Skeletal muscle satellite cell (primary cell): ENCODE measurements at regions not wholly inside any gene's neighbourhood (a gene's known extent, or its start where the extent isn't known, plus 50 kb on each side); places are given as distances from the start of the nearest gene placed in this dataset.

Experiments used
- H3K27me3 ChIP-seq: 2 replicates; pipeline ENCODE4 v1.7.0; 2013; ENCODE audit warnings: low read length; ENCODE audit not compliant: control insufficient read depth, insufficient read depth
- H3K36me3 ChIP-seq: 2 replicates; pipeline ENCODE4 v1.7.0; 2013; ENCODE audit warnings: mild to moderate bottlenecking, control low read depth, low read length; ENCODE audit not compliant: insufficient read depth
- H3K4me1 ChIP-seq: 2 replicates; pipeline ENCODE4 v1.7.0; 2013; ENCODE audit warnings: low read length; ENCODE audit not compliant: control insufficient read depth, insufficient read depth
- H3K4me2 ChIP-seq: 2 replicates; pipeline ENCODE4 v1.7.0; 2013; ENCODE audit warnings: mild to moderate bottlenecking, low read length
- H3K4me3 ChIP-seq: 2 replicates; pipeline ENCODE4 v1.7.0; 2013; ENCODE audit warnings: low read length
- H3K9ac ChIP-seq: 2 replicates; pipeline ENCODE4 v1.7.0; 2013; ENCODE audit warnings: mild to moderate bottlenecking, low read depth, low read length, moderate library complexity
- H3K9me3 ChIP-seq: replicated peaks from 2 replicates; pipeline ENCODE4 v1.7.0; 2013; ENCODE audit warnings: mild to moderate bottlenecking, control low read depth, low read length

DNA sequence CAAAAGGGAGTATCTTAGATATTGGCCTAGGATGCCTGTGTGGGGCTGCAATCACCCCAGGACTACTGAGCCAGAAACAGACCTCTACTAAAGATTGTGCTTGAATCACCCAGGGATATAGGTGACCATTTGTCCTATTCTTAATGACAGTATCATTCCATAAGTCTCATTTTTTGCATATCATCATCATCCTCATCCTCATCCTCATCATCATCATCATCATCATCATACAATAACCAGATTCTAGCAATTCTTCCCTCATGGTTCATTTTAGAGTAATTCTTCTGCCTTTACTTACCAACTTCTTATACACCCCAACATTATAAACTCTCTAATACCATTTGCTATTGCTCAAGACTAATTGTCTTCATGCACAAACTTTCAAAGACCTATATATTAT, 226.6 kb downstream of the B3GLCT start:
- Histone ChIP-seq H3K27me3 (peaks cover 9% of the 10 kb centered on the region), H3K4me3 (no peak overlapping the region), H3K4me1 (no peaks in the 10 kb centered on the region), H3K4me2 (no peak overlapping the region), H3K9me3 (no peaks in the 10 kb centered on the region), H3K9ac (no peak overlapping the region), H3K36me3 (no peaks in the 10 kb centered on the region)

DNA sequence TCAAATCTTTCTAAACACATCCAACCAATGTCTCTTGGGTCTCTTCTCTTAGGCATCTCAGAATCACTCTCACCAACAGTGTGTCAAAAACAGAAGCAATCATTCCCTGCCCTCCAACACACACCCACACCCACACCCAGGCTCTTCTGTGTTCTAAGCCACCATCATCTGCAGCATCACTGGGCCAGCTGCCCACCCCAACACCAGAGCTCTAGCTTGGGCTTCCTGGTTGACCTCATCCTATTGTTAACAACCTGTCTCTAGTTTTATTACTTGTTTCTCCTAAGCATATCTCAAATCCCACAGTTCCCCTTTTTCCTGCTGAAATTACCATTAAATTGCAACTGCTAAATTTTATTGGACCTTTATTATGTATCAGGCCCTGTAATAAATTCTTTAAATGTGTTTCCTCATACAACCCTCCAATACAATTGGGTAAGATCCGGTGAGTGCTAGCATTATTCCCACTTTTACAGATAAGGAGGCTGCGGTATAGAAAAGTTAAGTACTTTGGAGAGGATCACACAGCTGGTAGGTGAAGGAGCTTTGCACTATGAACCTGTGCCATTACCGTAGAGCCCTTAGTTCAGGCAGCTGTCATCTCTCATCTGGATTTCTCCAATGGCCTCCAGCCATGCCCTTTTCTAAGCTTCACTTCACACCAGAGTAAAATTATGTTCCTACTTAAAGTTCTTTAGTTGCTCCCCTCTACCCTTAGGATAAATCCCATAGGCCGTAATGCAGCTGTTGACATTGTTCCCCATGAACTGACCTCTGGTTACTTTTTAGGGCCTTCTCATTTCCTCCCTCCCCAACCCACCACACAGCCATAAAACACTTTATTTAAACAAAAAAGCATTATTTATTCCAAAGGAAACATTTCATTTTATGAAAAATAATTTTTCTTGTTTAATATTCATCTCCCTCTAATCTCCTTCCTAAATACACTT, 227.7 kb downstream of the B3GLCT start:
- no peak overlapping the region for H3K4me2 ChIP-seq
- H3K4me3 ChIP-seq = no peak overlapping the region
- no peaks in the 10 kb centered on the region for H3K9me3 ChIP-seq
- no peaks in the 10 kb centered on the region for H3K36me3 ChIP-seq
- H3K27me3 ChIP-seq = peaks cover 9% of the 10 kb centered on the region
- H3K4me1 ChIP-seq = no peaks in the 10 kb centered on the region
- no peak overlapping the region for H3K9ac ChIP-seq

DNA sequence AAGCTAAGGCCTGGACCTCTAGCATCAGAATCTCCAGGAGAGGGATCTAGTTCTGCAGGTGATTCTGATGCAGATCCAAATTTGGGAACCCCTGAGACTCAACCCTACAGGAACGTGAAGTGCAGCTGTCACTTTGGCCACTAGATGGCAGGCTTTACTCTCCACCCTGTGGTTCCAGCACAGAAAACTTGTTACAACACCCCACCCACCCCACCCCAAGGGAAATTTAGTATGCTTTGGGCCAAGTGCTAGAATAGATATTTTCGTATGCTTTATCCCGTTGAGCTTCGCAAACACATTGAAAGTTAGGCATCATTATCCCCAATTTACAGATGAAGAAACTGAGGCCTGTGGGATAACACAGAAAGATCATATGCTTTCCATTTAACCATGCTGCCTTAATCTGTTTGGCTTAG, 232.0 kb downstream of the B3GLCT start:
- H3K4me2 ChIP-seq = no peak overlapping the region
- no peaks in the 10 kb centered on the region for H3K27me3 ChIP-seq
- no peaks in the 10 kb centered on the region for H3K4me1 ChIP-seq

DNA sequence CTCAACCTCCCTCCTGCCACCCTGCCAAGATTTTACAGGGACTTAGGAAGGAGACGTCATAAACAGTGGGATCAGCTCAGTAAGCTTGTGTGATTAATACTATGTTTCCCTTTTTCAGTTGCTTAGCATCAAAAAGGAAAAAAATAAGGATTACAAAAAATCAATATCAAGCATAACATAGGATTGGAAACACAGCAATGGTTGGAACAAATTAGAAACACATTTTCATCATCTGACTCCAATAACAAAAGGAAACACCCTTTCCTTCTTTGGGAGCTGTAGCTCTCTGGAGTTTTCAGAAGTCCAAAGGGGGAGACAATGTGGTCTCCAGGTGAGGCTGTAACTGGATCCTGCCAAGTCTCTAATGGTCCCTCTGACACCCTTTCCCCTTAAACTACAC, 233.4 kb downstream of the B3GLCT start:
- no peaks in the 10 kb centered on the region for H3K4me1 ChIP-seq
- no peak overlapping the region for H3K9ac ChIP-seq
- no peak overlapping the region for H3K4me2 ChIP-seq
- no peak overlapping the region for H3K4me3 ChIP-seq
- H3K27me3 ChIP-seq = no peaks in the 10 kb centered on the region
- no peaks in the 10 kb centered on the region for H3K9me3 ChIP-seq
- H3K36me3 ChIP-seq = no peaks in the 10 kb centered on the region

More for the DNA sequence above, 232.0 kb downstream of the B3GLCT start:
- Histone ChIP-seq H3K4me3 (no peak overlapping the region), H3K9me3 (no peaks in the 10 kb centered on the region), H3K9ac (no peak overlapping the region), H3K36me3 (no peaks in the 10 kb centered on the region)

DNA sequence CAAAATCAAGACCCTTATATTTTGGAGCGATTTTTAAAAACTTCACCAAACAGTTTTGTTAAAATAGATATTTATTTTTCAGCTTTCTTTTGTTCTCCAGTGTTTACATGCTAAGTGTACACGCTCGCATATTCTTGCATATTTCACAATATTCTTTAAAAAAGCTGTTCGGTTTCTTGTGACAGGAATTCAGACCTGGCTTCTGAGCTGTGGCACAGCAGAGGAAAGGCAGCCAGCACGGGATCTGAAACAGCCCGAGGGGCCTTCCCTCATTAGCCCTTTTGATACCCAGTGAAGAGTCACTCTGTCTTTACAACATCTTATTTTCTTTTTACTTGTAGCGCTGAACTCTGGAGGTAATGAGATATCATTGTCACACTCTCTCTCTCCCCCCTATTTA, 234.0 kb downstream of the B3GLCT start:
- H3K9ac ChIP-seq = no peak overlapping the region
- no peaks in the 10 kb centered on the region for H3K9me3 ChIP-seq
- no peaks in the 10 kb centered on the region for H3K36me3 ChIP-seq
- no peaks in the 10 kb centered on the region for H3K4me1 ChIP-seq
- H3K27me3 ChIP-seq = no peaks in the 10 kb centered on the region
- H3K4me2 ChIP-seq = no peak overlapping the region
- H3K4me3 ChIP-seq = no peak overlapping the region

DNA sequence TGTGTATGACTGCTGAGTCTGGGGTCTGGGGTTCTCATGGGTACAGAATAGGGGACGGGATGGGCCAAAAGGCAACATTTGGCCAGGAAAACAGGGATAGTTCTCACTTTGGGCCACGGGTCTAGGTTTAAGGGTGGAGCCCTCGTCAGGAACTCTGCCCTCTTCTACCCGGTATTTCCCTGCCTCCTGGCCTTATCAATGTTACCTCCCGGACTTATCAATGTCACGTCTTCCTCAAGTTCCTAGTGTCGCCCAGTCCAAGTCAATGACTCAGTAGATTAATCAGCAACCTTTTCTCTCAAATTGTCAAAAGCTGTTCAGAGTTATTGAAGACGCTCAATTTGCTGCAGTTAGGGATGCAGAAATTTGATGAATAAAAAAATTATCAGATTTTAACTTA, 234.8 kb downstream of the B3GLCT start:
- no peaks in the 10 kb centered on the region for H3K27me3 ChIP-seq
- no peaks in the 10 kb centered on the region for H3K9me3 ChIP-seq
- no peak overlapping the region for H3K4me2 ChIP-seq
- no peaks in the 10 kb centered on the region for H3K4me1 ChIP-seq
- H3K36me3 ChIP-seq = no peaks in the 10 kb centered on the region
- no peak overlapping the region for H3K9ac ChIP-seq
- H3K4me3 ChIP-seq = no peak overlapping the region

DNA sequence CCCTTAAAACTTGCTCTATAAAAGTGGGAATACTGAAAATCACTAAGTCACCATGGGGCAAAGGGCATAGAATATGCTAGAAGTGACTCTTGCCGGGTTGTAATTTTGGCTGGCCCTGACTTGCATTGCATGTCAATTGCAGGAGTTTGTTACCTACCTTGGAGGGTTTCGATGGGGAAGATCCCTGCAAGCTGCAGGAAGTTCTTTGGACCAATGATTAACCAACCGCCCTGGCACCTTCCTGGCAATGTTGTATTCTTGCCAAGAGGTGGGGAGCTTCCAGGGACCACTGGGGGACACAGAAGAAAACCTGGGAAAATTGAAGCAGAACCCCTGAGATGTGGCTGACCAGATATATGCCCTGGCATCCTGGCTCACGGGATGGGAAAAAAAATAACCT, 235.8 kb downstream of the B3GLCT start:
- Histone ChIP-seq H3K9ac (no peak overlapping the region), H3K9me3 (no peaks in the 10 kb centered on the region), H3K27me3 (no peaks in the 10 kb centered on the region), H3K4me2 (no peak overlapping the region), H3K4me1 (no peaks in the 10 kb centered on the region), H3K4me3 (no peak overlapping the region), H3K36me3 (no peaks in the 10 kb centered on the region)

DNA sequence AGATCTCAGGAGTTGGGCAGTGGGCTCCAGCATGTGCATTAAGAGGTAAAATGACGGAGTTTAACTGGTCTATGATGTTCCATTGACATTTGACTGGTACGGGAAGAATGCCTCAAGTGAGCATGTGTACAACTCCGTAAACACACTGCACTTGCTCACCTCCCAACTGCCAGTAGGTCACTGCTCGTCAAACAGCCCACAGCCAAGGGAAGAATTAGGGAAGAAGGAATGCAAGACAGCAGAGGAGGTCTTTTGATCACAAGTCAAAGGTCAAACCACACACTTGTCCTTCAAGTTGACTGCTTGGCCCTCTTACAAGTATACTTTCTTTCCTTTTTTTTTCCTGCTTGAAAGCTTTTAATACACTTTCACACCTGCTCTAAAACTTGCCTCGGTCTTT, 236.7 kb downstream of the B3GLCT start:
- no peaks in the 10 kb centered on the region for H3K4me1 ChIP-seq
- no peaks in the 10 kb centered on the region for H3K36me3 ChIP-seq
- H3K4me2 ChIP-seq = no peak overlapping the region

DNA sequence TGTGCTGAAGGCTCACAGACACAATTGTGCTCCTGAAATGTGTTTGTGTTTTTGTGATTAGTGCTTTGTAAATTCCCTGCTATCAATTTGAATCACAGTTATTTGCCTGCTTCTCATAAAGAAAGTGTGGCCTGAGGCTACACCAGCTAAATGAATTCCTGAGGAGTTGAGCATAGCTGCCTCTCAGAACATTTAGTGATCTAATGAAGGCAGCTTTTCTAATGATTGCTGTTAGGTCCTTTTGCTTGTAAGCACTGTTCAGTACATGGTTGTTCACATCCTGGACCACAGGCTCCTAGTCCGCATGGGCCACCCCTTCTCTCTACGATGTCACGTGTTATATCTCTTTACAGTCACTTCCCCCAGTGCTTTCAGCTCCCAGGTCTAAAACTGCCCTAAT, 238.2 kb downstream of the B3GLCT start:
- Histone ChIP-seq H3K4me1 (no peaks in the 10 kb centered on the region), H3K27me3 (peaks cover 6% of the 10 kb centered on the region), H3K4me3 (no peak overlapping the region), H3K4me2 (no peak overlapping the region), H3K36me3 (no peaks in the 10 kb centered on the region), H3K9me3 (no peaks in the 10 kb centered on the region), H3K9ac (no peak overlapping the region)

More for the DNA sequence above, 236.7 kb downstream of the B3GLCT start:
- Histone ChIP-seq H3K9ac (no peak overlapping the region), H3K4me3 (no peak overlapping the region), H3K27me3 (no peaks in the 10 kb centered on the region), H3K9me3 (no peaks in the 10 kb centered on the region)

DNA sequence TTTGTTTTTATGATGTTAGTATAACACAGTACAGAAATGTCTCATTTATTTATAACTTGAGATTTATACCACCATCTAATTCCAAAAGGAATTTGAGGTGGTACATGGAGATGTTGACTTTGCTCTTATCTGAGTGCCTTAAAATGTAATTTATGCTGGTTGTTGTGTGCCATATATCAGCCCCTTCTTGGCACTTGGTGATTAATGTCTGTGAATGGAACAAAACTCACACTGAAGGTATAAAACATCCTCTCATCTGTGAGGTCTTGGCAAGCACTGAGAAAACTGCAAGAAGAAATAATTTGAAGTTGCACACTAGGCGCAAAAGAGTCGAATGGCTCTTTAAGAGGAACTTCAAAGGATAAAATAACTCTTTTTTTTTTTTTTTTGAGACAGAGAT, 240.4 kb downstream of the B3GLCT start:
- Histone ChIP-seq H3K27me3 (peaks cover 11% of the 10 kb centered on the region), H3K4me2 (no peak overlapping the region), H3K9me3 (no peaks in the 10 kb centered on the region), H3K4me1 (no peaks in the 10 kb centered on the region), H3K36me3 (no peaks in the 10 kb centered on the region), H3K4me3 (no peak overlapping the region), H3K9ac (no peak overlapping the region)

DNA sequence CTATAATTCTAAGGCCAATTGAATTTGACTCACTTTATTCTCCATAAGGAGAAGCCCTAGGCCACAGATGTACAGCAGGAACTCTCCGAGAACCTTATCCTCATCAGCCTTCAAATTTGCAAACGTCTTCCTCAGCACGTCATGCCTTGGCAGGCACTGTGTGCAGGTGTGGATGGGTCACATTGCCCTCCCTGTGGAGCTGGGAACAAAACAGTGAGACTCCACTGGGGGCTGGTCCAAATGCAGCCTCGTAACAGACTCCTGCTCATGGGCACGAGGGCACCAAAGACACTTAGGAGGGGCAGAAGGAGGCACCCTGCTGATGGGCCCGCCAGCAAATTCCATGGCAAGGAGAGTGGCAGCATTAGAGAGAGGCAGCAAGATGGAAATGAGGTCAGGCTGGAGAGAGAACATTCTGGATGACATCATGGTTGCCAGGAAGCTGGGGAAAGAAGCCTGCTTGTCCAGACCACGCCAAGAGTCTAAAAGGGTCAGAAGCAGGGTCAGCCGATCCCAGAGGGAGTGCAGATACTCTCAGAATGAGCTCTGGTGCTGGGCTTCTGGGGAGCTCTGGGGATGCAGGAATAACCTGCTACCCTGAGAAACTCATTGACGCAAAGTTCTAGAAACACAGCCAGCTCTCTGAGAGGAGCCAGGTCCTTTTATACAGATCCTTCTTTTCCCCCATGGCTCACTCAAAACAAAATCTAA, 242.2 kb downstream of the B3GLCT start:
- peaks cover 11% of the 10 kb centered on the region for H3K27me3 ChIP-seq
- H3K9ac ChIP-seq = no peak overlapping the region
- H3K9me3 ChIP-seq = no peaks in the 10 kb centered on the region
- no peak overlapping the region for H3K4me3 ChIP-seq
- H3K4me1 ChIP-seq = no peaks in the 10 kb centered on the region
- no peak overlapping the region for H3K4me2 ChIP-seq
- H3K36me3 ChIP-seq = no peaks in the 10 kb centered on the region
